SK-N-SH (cell line): ENCODE measurements at regions not wholly inside any gene's neighbourhood (a gene's known extent, or its start where the extent isn't known, plus 50 kb on each side); places are given as distances from the start of the nearest gene placed in this dataset.

ENCODE experiments used
- CTCF ChIA-PET: fragments of 300-600, 350-600 bp; formaldehyde crosslinking; extraction: SDS; loops from one replicate; lab custom pipeline; 2021; lab: Yijun Ruan, JAX
- POLR2A ChIA-PET: fragments of 350-600 bp; sonication (Branson Sonifier 250); formaldehyde crosslinking; extraction: SDS; loops from one replicate; lab custom pipeline; 2020; ENCODE audit warnings: antibody characterized with exemption, inconsistent platforms; lab: Yijun Ruan, JAX
- DNase-seq: peaks from one replicate; pipeline ENCODE4 v3.0.0; 2012
- H2AFZ ChIP-seq: fragments of 200-600 bp; sonication (generic); 2 replicates; pipeline ENCODE4 v1.8.1; 2016; ENCODE audit warnings: antibody characterized with exemption, mild to moderate bottlenecking, low read depth
- H3F3A ChIP-seq: fragments of 200-600 bp; sonication (generic); replicated peaks from 2 replicates; pipeline ENCODE3; 2016; ENCODE audit warnings: antibody characterized with exemption, mild to moderate bottlenecking; ENCODE audit not compliant: insufficient read depth
- H3K27ac ChIP-seq, 2 experiments: fragments of 200-500 bp in 1 of 2; fragments of 200-600 bp in 1 of 2; sonication (Bioruptor generic) in 1 of 2; sonication (generic), shearing (Covaris generic) in 1 of 2; 2 replicates each; pipeline versions ENCODE4 v1.5.1 to v1.6.1; 2014 to 2016; ENCODE audit warnings: low read depth in 2 of 2, inconsistent platforms in 1 of 2, low read length in 1 of 2, mild to moderate bottlenecking in 1 of 2, mixed read lengths in 1 of 2
- H3K27me3 ChIP-seq: fragments of 200-600 bp; sonication (generic), shearing (Covaris generic); 2 replicates; pipeline ENCODE4 v1.6.1; 2016; ENCODE audit warnings: mixed run types; ENCODE audit not compliant: insufficient read depth
- H3K36me3 ChIP-seq, 2 experiments: fragments of 200-500 bp in 1 of 2; fragments of 200-600 bp in 1 of 2; sonication (Bioruptor generic) in 1 of 2; sonication (generic) in 1 of 2; replicated peaks in 1 of 2; 2 replicates each; pipeline versions ENCODE3 to v1.5.1; 2014 to 2016; ENCODE audit warnings: low read length in 1 of 2, mild to moderate bottlenecking in 1 of 2; ENCODE audit not compliant: insufficient read depth in 2 of 2, control insufficient read depth in 1 of 2
- H3K4me1 ChIP-seq, 2 experiments: fragments of 200-500 bp in 1 of 2; fragments of 200-600 bp in 1 of 2; sonication (Bioruptor generic) in 1 of 2; sonication (generic), shearing (Covaris generic) in 1 of 2; 2 replicates each; pipeline versions ENCODE4 v1.5.1 to v1.6.1; 2014 to 2016; ENCODE audit warnings: low read depth in 1 of 2, low read length in 1 of 2, mixed run types in 1 of 2; ENCODE audit not compliant: insufficient read depth in 2 of 2, control insufficient read depth in 1 of 2
- H3K4me2 ChIP-seq: fragments of 200-600 bp; sonication (generic), shearing (Covaris generic); 2 replicates; pipeline ENCODE4 v1.6.1; 2017; ENCODE audit warnings: mixed run types
- H3K4me3 ChIP-seq, 2 experiments: fragments of 200-500 bp in 1 of 2; fragments of 200-600 bp in 1 of 2; sonication (Bioruptor generic) in 1 of 2; sonication (generic), shearing (Covaris generic) in 1 of 2; 2 replicates each; pipeline versions ENCODE4 v1.5.1 to v1.8.1; 2014 to 2016; ENCODE audit warnings: low read depth in 2 of 2, inconsistent platforms in 1 of 2, low read length in 1 of 2, mild to moderate bottlenecking in 1 of 2, mixed read lengths in 1 of 2, moderate library complexity in 1 of 2
- H3K79me2 ChIP-seq: fragments of 200-600 bp; sonication (generic); 2 replicates; pipeline ENCODE4 v1.8.1; 2017; ENCODE audit warnings: mild to moderate bottlenecking; ENCODE audit not compliant: insufficient read depth
- H3K9ac ChIP-seq: fragments of 200-600 bp; sonication (generic); 2 replicates; pipeline ENCODE4 v1.6.1; 2017; ENCODE audit warnings: mixed run types
- H3K9me2 ChIP-seq: fragments of 200-600 bp; sonication (generic); 2 replicates; pipeline ENCODE4 v1.6.1; 2017; ENCODE audit warnings: mixed run types
- H3K9me3 ChIP-seq: fragments of 200-600 bp; sonication (generic); 2 replicates; pipeline ENCODE4 v1.6.1; 2017; ENCODE audit warnings: mixed run types, mild to moderate bottlenecking, moderate library complexity
- H4K20me1 ChIP-seq: fragments of 200-600 bp; sonication (generic); 2 replicates; pipeline ENCODE4 v1.6.1; 2017; ENCODE audit warnings: mild to moderate bottlenecking, mixed run types; ENCODE audit not compliant: insufficient read depth
- CHD2 ChIP-seq: fragments of 150-350 bp; IDR thresholded peaks from 2 replicates; pipeline ENCODE4 v1.6.1; 2018; ENCODE audit warnings: low read length; ENCODE audit not compliant: partially characterized antibody
- ELF1 ChIP-seq: IDR thresholded peaks from 2 replicates; pipeline ENCODE4 v1.4.0; 2012
- EZH2phosphoT487 ChIP-seq: fragments of 200-600 bp; sonication (generic); IDR thresholded peaks from 2 replicates; pipeline ENCODE4 v1.6.1; 2017; ENCODE audit warnings: low read depth, mixed run types, mild to moderate bottlenecking, antibody characterized with exemption, moderate library complexity, borderline replicate concordance
- FOXJ3 ChIP-seq: sonication (generic); formaldehyde crosslinking; IDR thresholded peaks from 2 replicates; pipeline ENCODE4 v1.5.1; 2020; ENCODE audit warnings: mild to moderate bottlenecking, missing genetic modification reagents
- FOXM1 ChIP-seq: IDR thresholded peaks from 2 replicates; pipeline ENCODE4 v1.4.0; 2012; ENCODE audit warnings: low read depth, mild to moderate bottlenecking
- GABPA ChIP-seq: IDR thresholded peaks from 2 replicates; pipeline ENCODE4 v1.4.0; 2012; ENCODE audit warnings: low read depth, mild to moderate bottlenecking
- GATA2 ChIP-seq: sonication (generic); formaldehyde crosslinking; IDR thresholded peaks from 2 replicates; pipeline ENCODE4 v1.5.0; 2020; ENCODE audit warnings: mild to moderate bottlenecking, missing genetic modification reagents
- IRF3 ChIP-seq: fragments of 150-350 bp; IDR thresholded peaks from 2 replicates; pipeline ENCODE4 v1.6.1; 2016; ENCODE audit warnings: mild to moderate bottlenecking, low read depth, low read length
- JUND ChIP-seq: IDR thresholded peaks from 2 replicates; pipeline ENCODE4 v1.4.0; 2012
- MAX ChIP-seq: IDR thresholded peaks from 2 replicates; pipeline ENCODE4 v1.4.0; 2012; ENCODE audit warnings: low read depth
- MEF2A ChIP-seq: IDR thresholded peaks from 2 replicates; pipeline ENCODE4 v1.4.0; 2012; ENCODE audit warnings: low read depth, borderline replicate concordance
- MXI1 ChIP-seq: IDR thresholded peaks from 2 replicates; pipeline ENCODE4 v1.6.1; 2012; ENCODE audit warnings: mild to moderate bottlenecking, low read depth, low read length, improper control_type of control experiment
- PBX3 ChIP-seq: IDR thresholded peaks from 2 replicates; pipeline ENCODE4; 2012
- RAD21 ChIP-seq: IDR thresholded peaks from 2 replicates; pipeline ENCODE4 v1.6.1; 2012; ENCODE audit warnings: mild to moderate bottlenecking, low read length
- RCOR1 ChIP-seq: fragments of 150-350 bp; IDR thresholded peaks from 2 replicates; pipeline ENCODE4 v1.6.1; 2017; ENCODE audit warnings: antibody characterized with exemption, low read length
- RFX5 ChIP-seq: IDR thresholded peaks from 2 replicates; pipeline ENCODE4 v1.6.1; 2012; ENCODE audit warnings: mild to moderate bottlenecking, improper control_type of control experiment, low read length
- TAF1 ChIP-seq: IDR thresholded peaks from 2 replicates; pipeline ENCODE4 v1.6.1; 2012; ENCODE audit warnings: low read depth, mild to moderate bottlenecking, low read length, moderate library complexity, borderline replicate concordance
- TEAD4 ChIP-seq: IDR thresholded peaks from 2 replicates; pipeline ENCODE4 v1.4.0; 2012; ENCODE audit warnings: mild to moderate bottlenecking, borderline replicate concordance; ENCODE audit not compliant: insufficient read depth
- YY1 ChIP-seq: IDR thresholded peaks from 2 replicates; pipeline ENCODE4 v1.4.0; 2012; ENCODE audit warnings: low read depth, mild to moderate bottlenecking
- ZBTB33 ChIP-seq: IDR thresholded peaks from 2 replicates; pipeline ENCODE4 v1.4.0; 2012; ENCODE audit warnings: low read depth, borderline replicate concordance
- WGBS: methylation state at CpG from one replicate; pipeline ENCODE4 v1.1.6; 2017; ENCODE audit warnings: low lambda C conversion rate; 5-methylcytosine and 5-hydroxymethylcytosine counted together

- TF ChIP-seq FOXM1 (no peak), FOXJ3 (CRISPR knock-in tag) (no peak), RCOR1 (no peak)
These were observed 121.6 kb upstream of the BARHL2 start (continued) for GRCh38 chr1:90838720-90839119.

GRCh38 chr1:90837420-90837819, 120.3 kb upstream of the BARHL2 start:
- Histone ChIP-seq H3K9me2 (no peaks in the 10 kb centered on the region), H3K9me3 (no peaks in the 10 kb centered on the region), H3K36me3 (no peaks in the 10 kb centered on the region), H3F3A (no peaks in the 10 kb centered on the region), H3K4me2 (no peak overlapping the region), H3K4me1 (no peaks in the 10 kb centered on the region; a peak in 1 of 4 replicates), H4K20me1 (no peaks in the 10 kb centered on the region), H3K27me3 (no peaks in the 10 kb centered on the region), H3K27ac (no peak overlapping the region), H2AFZ (no peak overlapping the region), H3K9ac (no peak overlapping the region), H3K79me2 (no peaks in the 10 kb centered on the region), H3K4me3 (no peak overlapping the region)
- WGBS, result 87% methylated on average over 4 of the region's 7 CpGs
- POLR2A ChIA-PET, result no interaction called here
- TF ChIP-seq PBX3 (no peak), RAD21 (no peak), MXI1 (no peak), TAF1 (no peak), ELF1 (no peak), CHD2 (no peak), MEF2A (no peak), RFX5 (no peak), FOXJ3 (CRISPR knock-in tag) (no peak), EZH2phosphoT487 (no peak), GATA2 (CRISPR knock-in tag) (no peak)
- no peak for DNase-seq
- CTCF ChIA-PET, result no interaction called here

- Histone ChIP-seq H3K9ac (no peak overlapping the region), H3K27me3 (no peaks in the 10 kb centered on the region), H3K4me2 (no peak overlapping the region), H4K20me1 (no peaks in the 10 kb centered on the region), H3K9me3 (no peaks in the 10 kb centered on the region), H3K27ac (no peak overlapping the region), H3K4me1 (no peaks in the 10 kb centered on the region; a peak in 1 of 4 replicates), H3K36me3 (no peaks in the 10 kb centered on the region), H3F3A (no peaks in the 10 kb centered on the region), H3K4me3 (no peak overlapping the region), H3K79me2 (no peaks in the 10 kb centered on the region), H2AFZ (no peak overlapping the region), H3K9me2 (no peaks in the 10 kb centered on the region)
- WGBS, result 93% methylated on average over 8 of the region's 8 CpGs
- no peak for DNase-seq
- no peak for TF ChIP-seq TEAD4
- no peak for TF ChIP-seq MEF2A
- no peak for TF ChIP-seq YY1
- TF ChIP-seq JUND, result no peak
- TF ChIP-seq GABPA, result no peak
- no peak for TF ChIP-seq FOXJ3 (CRISPR knock-in tag)
- TF ChIP-seq ZBTB33, result no peak
- TF ChIP-seq EZH2phosphoT487, result no peak
- no peak for TF ChIP-seq IRF3
- no peak for TF ChIP-seq MAX
- POLR2A ChIA-PET, result no interaction called here
- CTCF ChIA-PET, result no interaction called here
These were observed 119.2 kb upstream of the BARHL2 start for GRCh38 chr1:90836345-90836679.
